GM12874 (cell line): ENCODE measurements at regions not wholly inside any gene's neighbourhood (a gene's known extent, or its start where the extent isn't known, plus 50 kb on each side); places are given as distances from the start of the nearest gene placed in this dataset.

Experiments used
- CTCF ChIP-seq: IDR thresholded peaks from 2 replicates; pipeline ENCODE4 v1.5.1; 2011; ENCODE audit warnings: low read depth, mild to moderate bottlenecking, control low read depth, low read length, moderate library complexity; ENCODE audit not compliant: insufficient read depth

GRCh38 chr7:55261386-55261770 lies 103.8 kb upstream of the LANCL2 start:
- TF ChIP-seq CTCF: no peak

DNA sequence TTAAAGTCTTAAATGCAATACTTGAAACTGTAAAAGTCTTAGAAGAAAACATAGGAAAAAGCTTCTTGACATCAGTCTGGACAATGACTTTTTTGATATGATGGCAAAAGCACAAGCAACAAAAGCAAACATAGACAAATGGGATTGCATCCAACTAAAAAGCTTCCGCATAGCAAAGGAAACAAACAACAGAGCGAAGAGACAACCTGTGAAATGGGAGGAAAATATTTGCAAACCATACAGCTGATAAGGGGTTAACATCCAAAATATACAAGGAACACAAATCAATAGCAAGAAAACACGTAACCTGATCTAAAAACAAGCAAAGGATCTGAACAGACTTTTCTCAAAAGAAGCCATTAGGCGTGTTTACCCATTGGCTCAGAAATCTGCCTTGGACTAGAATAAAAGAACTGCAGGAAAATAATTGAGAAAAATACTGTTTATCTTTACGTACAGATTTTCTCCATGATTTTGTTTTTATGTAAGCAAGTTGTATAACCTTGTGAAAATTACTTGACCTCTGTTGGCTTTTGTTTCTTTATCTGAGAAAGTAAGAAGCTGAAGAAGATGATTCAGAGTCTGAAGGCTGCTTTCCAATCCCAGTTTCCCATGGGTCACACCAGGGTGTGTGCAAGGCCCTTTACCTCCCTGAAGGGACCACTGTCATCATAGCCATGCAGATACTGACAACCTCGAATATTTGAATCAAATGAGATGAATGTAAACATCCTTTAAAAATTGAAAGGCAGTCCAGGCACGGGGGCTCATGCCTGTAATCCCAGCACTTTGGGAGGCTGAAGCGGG lies 99.1 kb upstream of the LANCL2 start:
- TF ChIP-seq CTCF: no peak

DNA sequence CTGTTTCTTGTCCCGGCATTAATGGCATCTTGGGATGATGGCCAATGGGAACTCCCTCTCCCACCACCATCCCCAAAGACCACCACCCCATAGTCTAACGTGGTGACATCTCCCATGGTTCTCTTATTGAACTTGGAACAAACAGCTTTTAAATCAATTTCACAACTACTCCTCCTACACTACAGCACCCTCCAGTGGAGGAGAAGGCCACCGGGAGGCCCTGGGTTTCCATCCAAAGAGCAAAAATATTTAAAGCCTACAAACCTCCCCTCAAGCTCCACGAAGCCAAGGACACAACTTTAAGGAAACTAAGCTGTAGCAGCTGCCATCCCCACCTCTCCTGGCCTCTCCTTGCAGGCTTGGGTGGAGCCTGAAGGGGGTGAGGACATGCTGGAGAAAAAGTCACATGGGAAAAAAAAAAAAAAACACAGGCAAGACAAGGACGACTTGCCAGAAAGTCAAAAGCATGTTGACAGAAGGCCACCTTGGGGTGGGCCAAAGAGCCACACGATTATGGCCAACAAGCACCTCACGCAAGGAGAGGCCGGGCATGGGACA lies 94.0 kb upstream of the LANCL2 start:
- TF ChIP-seq CTCF: peak; percentile 18; the same call in 1 of the 2 replicates

DNA sequence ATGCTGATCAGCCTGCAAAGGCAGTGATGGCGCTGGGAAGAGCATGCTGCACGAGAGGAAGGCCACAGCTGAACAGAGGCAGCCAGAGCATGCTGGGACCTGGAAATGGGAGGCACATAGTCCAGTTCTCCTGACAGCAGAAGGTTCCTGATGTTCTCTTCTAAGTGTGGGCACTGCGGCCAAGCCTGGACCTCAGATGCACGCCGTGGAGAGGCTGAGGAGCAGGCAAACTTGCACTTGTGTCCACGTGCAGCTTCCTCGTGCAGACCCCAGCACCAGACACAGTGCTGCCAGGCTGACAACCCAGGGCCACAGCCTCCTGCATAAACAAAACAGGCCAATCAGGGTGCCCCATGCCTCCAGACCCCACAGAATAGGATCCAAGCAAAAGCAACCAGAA lies 93.5 kb upstream of the LANCL2 start:
- no peak for TF ChIP-seq CTCF

DNA sequence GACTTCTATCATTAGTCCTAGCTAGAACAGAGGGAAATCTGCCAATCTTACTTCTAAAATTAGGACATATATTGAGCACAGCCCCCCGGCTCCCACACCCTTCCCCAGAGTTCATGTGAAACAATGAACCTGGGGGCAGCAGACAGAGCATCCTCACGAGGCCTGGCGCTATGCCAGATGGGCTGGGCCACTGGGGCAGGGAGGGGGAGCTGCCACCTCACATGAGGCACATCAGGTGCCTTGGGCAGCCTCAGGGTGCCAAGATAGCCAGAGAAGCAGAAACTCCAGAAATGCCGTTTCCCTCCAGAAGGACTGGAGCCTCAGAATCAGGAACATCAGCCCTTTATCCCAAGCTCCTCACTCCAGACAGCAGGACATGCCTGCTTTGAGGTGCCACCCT lies 92.8 kb upstream of the LANCL2 start:
- no peak for TF ChIP-seq CTCF

DNA sequence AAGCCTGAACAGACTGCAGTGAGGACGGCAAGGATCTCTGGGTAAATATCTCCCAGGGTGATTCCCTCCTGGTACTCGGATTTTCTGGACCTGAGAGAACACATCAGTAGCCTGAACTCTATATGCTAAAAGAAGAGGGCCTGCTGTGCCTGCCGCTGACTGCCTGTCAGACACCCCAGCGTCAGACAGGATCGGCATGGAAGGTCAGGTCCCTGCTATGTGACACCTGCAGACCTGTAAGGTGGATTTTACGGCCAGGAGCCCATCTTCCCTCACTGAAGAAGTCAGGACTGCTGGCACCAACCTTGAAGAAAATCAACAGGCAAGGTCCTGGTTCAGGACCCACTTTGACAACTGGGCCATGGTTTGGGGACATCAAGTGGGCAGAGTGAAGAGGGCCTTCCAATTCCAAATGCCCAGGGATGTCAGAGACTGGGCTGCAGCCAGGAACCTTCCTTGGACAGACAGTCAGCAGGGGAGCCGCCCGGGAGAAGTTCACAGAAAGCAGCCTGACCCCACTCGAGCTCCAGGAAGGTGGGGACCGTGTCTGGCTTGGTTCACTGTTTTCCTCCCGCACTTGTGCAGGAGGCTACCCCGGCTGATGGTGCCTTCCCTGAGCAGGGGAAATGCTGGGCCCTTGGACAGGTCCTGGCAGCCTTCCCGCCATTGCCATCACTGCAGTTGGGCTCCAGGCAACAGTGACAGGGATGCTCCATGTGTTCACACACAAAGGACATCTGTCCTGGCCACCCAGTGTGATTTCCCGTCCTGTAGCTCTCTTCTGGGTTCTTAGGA lies 91.8 kb upstream of the LANCL2 start:
- TF ChIP-seq CTCF: no peak

DNA sequence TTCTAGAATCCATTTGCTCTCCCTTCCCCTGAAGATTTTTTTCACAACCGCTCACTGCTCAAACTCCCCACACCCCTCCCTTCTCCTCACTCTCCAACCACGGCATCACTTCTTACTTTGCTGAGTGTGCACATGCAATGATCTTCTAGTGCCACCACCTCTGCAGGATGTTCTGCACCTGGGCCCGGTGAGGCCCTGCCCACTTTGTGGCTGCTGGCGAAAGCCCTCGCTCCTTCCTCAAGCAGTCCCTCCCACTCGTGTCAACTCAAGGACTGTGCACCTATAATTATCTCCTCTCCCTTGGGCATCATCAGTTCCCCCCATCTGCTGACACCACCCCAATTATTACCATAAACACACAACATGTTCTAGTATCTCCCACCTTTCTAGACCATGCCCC lies 91.0 kb upstream of the LANCL2 start:
- TF ChIP-seq CTCF: no peak
